ENCODE measurements at regions not wholly inside any gene's neighbourhood (a gene's known extent, or its start where the extent isn't known, plus 50 kb on each side); places are given as distances from the start of the nearest gene placed in this dataset.

DNA sequence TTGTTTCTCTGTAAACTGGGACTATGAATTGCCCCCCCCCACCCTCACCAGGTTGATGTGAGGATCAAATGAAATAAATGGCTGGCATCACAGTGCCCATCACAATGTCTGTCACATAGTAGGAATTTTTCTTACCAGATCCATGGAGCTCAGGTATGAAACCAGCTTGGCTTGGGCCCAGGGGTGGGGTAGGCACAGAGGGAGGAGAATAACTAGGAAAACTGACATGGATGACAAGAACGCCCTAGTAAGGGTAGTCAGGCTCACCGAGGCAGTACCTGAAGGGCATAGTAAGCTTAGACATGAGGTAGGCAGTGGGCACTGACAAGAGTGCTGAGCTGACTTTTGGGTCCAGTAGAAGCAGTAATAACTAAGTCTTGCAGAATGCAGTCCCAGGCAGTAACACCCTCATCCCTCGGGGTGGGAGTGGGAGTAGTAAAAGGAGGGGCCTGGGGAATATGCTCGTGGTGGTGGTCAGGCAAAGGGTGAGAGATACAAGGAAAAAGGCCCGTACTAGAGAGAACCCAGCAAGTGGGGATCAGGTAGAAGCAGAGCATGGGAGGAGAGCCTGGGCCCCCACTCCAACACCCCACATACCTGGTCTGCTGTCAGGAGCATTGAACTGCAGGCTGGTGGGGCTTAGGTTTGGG, 155.9 kb upstream of the PJA1 start:
- TF ChIP-seq, protein P1, sequence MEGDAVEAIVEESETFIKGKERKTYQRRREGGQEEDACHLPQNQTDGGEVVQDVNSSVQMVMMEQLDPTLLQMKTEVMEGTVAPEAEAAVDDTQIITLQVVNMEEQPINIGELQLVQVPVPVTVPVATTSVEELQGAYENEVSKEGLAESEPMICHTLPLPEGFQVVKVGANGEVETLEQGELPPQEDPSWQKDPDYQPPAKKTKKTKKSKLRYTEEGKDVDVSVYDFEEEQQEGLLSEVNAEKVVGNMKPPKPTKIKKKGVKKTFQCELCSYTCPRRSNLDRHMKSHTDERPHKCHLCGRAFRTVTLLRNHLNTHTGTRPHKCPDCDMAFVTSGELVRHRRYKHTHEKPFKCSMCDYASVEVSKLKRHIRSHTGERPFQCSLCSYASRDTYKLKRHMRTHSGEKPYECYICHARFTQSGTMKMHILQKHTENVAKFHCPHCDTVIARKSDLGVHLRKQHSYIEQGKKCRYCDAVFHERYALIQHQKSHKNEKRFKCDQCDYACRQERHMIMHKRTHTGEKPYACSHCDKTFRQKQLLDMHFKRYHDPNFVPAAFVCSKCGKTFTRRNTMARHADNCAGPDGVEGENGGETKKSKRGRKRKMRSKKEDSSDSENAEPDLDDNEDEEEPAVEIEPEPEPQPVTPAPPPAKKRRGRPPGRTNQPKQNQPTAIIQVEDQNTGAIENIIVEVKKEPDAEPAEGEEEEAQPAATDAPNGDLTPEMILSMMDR (IDR thresholded peaks at IDR 0.05), result no peak

DNA sequence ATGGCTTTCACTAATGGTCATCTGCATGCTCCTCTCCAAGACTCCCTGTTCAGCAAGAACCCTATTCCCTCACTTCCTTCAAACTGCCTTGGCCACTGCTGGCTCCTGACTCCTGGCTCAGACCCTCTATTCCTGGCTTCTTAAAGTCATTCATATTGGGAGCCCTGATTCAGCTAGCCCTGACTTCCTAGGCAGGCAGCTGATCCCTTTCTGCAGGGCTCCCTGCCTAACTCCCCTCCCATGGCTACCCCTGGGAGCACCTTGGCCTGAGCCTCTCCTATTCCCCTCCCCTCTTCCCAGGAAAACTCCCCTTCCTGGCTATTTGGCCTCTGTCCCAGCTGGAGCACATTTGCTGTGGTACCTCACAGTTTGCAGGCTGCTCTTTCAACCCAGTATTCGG, 154.9 kb upstream of the PJA1 start:
- TF ChIP-seq, protein P1 (IDR thresholded peaks at IDR 0.05), result no peak

DNA sequence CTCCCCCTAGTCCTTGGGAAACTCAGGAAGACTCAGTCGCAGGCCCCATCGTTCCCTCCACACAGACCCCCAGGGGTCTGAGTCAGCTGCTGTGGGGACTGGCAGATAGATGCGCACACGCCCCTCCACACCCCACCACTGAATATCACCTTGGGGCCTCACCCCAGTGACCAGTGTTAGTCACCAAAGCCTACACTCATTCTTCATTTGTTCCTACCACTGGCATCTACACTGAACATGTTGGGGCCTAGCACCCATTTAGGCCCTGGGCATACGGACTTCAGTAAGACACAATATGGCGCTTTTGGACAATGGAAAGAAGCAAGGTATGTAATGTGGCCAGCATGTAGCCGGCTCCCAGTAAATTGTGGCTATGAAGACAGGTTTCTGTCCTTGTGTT, 154.1 kb upstream of the PJA1 start:
- TF ChIP-seq, protein P1 (IDR thresholded peaks at IDR 0.05), result no peak

DNA sequence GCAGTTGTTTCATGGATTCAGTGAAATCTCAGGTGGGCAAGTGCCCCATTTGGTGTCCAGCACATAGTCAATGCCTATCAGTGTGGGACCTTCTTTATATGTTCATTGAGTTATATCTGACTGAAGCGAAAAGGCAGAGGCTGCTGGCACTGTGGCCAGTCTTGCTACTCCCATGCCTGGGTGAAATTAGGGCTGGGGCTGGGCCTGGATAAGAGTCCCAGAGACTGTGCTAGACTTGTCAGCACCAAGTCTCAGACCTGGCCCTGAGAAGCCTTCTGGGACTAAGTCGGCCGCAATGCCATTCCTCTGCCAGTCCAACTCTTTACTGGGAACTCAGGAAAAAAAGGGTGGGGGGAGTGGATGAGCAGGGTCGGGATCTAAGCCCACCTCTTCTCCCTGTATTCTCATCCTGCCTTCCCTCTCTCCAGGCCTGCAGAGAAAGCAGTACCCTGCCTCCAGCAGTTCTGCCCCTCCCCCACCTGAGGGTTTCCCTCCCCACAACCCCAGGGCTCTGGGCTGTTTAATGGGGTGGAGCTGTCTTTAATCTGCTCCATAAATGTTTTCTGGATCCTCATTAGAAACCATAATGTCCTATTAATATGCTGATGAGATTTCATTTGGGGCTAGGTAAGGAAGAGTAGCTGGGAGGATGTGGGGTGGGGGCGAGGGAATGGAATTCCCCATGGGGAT, 153.5 kb upstream of the PJA1 start:
- TF ChIP-seq, protein P1 (IDR thresholded peaks at IDR 0.05), result no peak

DNA sequence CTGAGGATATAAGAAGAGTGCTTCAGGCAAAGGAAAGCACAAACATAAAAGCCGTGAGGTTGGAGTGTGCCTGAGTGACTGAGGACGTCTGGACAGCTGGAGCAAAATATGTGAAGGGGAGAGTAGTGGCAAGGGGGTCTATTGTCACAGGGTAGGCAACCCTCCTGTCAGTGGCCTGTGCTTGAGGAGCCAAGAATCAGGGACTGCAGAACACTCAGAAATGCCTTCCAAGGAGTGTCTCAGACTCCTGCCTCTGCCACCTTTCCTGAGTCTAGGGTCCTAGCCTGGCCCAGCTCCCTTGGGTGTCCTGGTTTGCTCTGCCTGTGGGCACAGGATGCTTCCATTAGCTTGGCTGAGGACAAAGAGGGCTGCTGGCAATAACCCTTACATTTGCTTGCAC, 152.5 kb upstream of the PJA1 start:
- TF ChIP-seq, protein P1 (IDR thresholded peaks at IDR 0.05), result no peak

DNA sequence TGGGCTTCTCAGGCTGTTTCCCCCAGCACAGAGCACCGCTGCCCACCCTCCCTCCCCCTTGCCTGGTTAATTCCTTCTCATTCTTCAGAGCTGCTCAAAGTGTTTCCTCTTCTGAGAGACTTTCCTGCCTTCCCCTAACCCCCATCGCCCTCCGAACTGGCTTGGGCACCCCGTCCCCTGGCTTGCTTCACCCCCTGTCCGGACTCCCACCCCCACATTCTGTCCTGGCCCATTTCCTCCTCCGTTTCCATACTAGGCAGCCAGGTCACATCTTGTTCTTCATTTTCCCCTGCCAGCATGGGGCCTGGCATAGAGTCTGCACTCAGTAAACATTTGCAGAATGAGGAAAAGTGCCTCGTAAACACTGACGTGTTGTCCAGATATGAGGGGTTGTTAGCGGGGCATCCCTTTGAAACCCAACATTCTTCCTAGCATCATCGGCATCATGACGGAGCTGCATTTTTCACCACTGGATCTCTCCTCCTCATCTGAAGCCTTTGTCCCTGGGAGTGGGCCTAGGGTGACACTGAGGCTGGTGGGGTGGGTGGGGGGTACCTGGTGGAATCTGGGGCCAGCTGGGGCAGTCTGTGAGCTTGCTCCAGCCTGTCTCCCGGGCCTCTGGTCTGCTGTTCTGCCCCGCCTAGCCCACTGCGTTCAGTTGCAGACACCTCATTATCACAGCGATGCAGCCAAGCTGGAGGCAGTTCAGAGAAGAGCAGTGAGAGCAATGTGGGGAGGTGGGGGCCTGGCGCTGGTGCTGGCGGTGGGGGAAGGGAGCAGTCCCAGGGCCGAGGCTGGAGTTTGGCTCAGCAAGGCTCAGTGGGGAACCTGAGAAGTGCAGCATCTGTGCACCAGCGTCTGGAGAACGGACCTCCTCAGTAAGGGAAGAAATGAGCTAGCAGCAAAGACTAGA, 149.4 kb upstream of the PJA1 start:
- TF ChIP-seq, protein P1 (IDR thresholded peaks at IDR 0.05), result no peak

DNA sequence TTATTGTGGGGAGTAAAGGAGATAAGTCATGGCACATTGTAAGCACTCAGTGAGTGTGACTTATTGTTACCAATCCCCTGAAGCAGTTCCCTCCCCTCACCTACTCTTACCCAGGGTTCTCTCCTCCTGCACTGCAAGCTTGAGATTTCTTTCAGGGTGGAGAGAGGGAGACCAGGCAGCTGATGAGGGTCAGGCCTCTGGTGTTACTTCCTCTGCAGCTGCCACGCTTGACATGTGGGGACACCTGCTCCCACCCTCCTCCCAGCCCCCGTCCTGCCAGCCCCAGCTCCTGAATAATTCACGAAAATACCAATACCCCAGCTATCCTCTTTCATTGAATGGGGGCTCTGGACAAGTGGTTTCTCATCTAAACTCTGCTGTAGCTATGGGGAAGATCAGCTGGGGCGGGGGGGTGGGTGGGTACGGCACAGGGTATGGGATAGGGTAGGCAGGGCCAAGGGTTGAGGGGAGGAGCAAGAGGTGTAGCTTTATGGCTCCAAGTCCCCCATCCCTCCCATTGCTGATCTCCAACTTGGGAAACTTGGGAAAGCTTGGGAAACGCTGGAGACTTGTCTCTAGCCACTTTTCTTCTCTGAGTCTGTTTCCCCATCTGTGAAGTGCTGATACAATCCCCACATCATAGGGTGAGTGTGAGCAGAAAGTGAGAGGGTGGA, 148.5 kb upstream of the PJA1 start:
- TF ChIP-seq, protein P1 (IDR thresholded peaks at IDR 0.05), result no peak
